HUES48 (cell line): ENCODE measurements at regions not wholly inside any gene's neighbourhood (a gene's known extent, or its start where the extent isn't known, plus 50 kb on each side); places are given as distances from the start of the nearest gene placed in this dataset.

Experiments
- H3K27ac ChIP-seq: one replicate; pipeline ENCODE4 v1.7.0; 2013; ENCODE audit warnings: low read depth, low read length, inconsistent platforms
- H3K27me3 ChIP-seq: 2 replicates; pipeline ENCODE4 v1.6.1; 2013; ENCODE audit warnings: mild to moderate bottlenecking, low read length; ENCODE audit not compliant: control insufficient read depth, insufficient read depth
- H3K36me3 ChIP-seq: 2 replicates; pipeline ENCODE4 v1.6.1; 2013; ENCODE audit warnings: low read length; ENCODE audit not compliant: control insufficient read depth, insufficient read depth
- H3K4me1 ChIP-seq: 2 replicates; pipeline ENCODE4 v1.6.1; 2013; ENCODE audit warnings: mild to moderate bottlenecking, low read length; ENCODE audit not compliant: control insufficient read depth, insufficient read depth
- H3K4me3 ChIP-seq: 2 replicates; pipeline ENCODE4 v1.5.1; 2013; ENCODE audit warnings: mild to moderate bottlenecking, low read depth, low read length
- H3K9ac ChIP-seq: 2 replicates; pipeline ENCODE4 v1.6.1; 2013; ENCODE audit warnings: mild to moderate bottlenecking, low read depth, low read length, moderate library complexity
- H3K9me3 ChIP-seq: 2 replicates; pipeline ENCODE4 v1.6.1; 2013; ENCODE audit warnings: low read length; ENCODE audit not compliant: control insufficient read depth, insufficient read depth

- Histone ChIP-seq H3K4me1 (no peaks in the 10 kb centered on the region), H3K27me3 (no peaks in the 10 kb centered on the region)
Observed at GRCh38 chr22:48179571-48180546, 1417.4 kb downstream of the TBC1D22A start.

DNA sequence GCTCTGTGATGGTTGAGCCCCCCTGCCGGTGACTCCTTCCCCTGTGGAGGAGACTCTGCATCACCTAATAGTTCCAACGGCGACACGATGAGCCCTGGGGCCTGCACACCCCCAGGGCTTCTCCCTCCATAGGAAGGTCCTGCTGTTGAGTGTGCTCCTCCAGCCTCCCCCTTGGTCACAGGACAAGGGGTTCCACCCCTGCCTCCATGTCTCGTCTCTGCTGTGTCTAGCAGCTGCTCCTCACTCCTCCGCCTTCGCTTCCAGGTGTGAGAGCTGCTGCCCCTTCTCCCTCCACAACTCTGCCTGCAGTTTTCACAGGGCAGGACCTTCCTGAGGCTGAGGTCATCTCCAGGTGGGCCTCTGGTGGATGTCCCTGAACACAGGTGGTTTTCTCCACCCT, 1416.1 kb downstream of the TBC1D22A start:
- Histone ChIP-seq H3K36me3 (no peaks in the 10 kb centered on the region), H3K9me3 (no peaks in the 10 kb centered on the region), H3K4me1 (no peaks in the 10 kb centered on the region), H3K9ac (no peak overlapping the region), H3K4me3 (no peak overlapping the region), H3K27me3 (no peaks in the 10 kb centered on the region), H3K27ac (no peak overlapping the region)

More at GRCh38 chr22:48179571-48180546, 1417.4 kb downstream of the TBC1D22A start:
- Histone ChIP-seq H3K36me3 (no peaks in the 10 kb centered on the region), H3K27ac (no peak overlapping the region), H3K9ac (no peak overlapping the region), H3K9me3 (no peaks in the 10 kb centered on the region), H3K4me3 (no peak overlapping the region)

GRCh38 chr22:48177631-48178030, 1415.2 kb downstream of the TBC1D22A start:
- H3K27ac ChIP-seq = no peak overlapping the region
- H3K4me1 ChIP-seq = no peaks in the 10 kb centered on the region
- no peaks in the 10 kb centered on the region for H3K9me3 ChIP-seq
- no peaks in the 10 kb centered on the region for H3K36me3 ChIP-seq
- no peaks in the 10 kb centered on the region for H3K27me3 ChIP-seq
- no peak overlapping the region for H3K9ac ChIP-seq
- no peak overlapping the region for H3K4me3 ChIP-seq

DNA sequence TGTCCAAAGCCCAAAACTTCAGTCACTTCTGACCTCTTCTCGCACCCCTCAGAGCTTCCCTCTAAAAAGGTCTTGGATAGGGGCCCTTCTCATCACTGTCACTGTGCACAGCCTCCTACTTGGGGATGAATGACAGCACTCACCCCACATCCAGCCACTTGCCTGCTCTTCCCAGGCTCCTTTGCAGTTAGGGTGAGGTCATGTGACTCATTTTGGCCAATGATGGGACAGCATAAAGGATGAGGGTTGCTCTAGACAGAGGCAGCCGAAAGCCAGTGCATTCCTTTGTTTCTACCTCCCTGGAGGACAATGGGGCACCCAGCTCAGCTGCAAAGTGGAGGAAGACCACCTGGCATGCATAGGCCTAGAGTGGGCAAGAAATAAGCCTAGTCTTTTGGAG, 1413.3 kb downstream of the TBC1D22A start:
- no peaks in the 10 kb centered on the region for H3K27me3 ChIP-seq
- H3K4me3 ChIP-seq = no peak overlapping the region
- H3K9ac ChIP-seq = no peak overlapping the region
- no peaks in the 10 kb centered on the region for H3K4me1 ChIP-seq
- H3K9me3 ChIP-seq = no peaks in the 10 kb centered on the region
- H3K36me3 ChIP-seq = no peaks in the 10 kb centered on the region
- H3K27ac ChIP-seq = no peak overlapping the region

GRCh38 chr22:48173773-48174160, 1411.3 kb downstream of the TBC1D22A start:
- Histone ChIP-seq H3K9ac (no peak overlapping the region), H3K36me3 (no peaks in the 10 kb centered on the region), H3K4me1 (no peaks in the 10 kb centered on the region), H3K4me3 (no peak overlapping the region), H3K27me3 (no peaks in the 10 kb centered on the region), H3K27ac (no peak overlapping the region), H3K9me3 (no peaks in the 10 kb centered on the region)

GRCh38 chr22:48173061-48173772, 1410.8 kb downstream of the TBC1D22A start:
- no peaks in the 10 kb centered on the region for H3K4me1 ChIP-seq
- no peak overlapping the region for H3K27ac ChIP-seq
- no peak overlapping the region for H3K9ac ChIP-seq
- no peaks in the 10 kb centered on the region for H3K27me3 ChIP-seq
- no peaks in the 10 kb centered on the region for H3K36me3 ChIP-seq
- H3K4me3 ChIP-seq = no peak overlapping the region
- H3K9me3 ChIP-seq = no peaks in the 10 kb centered on the region

DNA sequence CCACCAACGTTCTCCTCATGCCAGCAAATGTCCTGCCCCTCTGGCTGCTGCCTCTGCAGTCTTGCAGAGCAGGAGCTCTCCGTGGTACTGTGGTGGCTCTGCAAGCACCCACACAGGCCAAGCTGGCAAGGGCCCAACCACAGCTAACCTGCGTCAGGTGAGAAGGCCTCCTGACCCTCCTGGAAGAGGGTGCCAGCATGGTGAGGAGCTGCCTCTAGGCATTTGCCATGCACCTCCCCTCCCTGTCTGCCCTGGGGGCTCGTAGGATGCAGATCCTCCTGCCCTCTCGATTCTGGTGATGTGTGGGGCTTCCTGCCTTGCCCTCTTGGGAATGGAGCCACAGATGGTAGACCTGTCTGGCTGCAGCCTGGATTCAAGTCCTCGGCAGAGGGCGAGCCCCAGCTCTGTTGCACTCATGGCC, 1408.8 kb downstream of the TBC1D22A start:
- Histone ChIP-seq H3K36me3 (no peaks in the 10 kb centered on the region), H3K9me3 (no peaks in the 10 kb centered on the region), H3K4me1 (no peaks in the 10 kb centered on the region), H3K27me3 (no peaks in the 10 kb centered on the region), H3K27ac (no peak overlapping the region), H3K4me3 (no peak overlapping the region), H3K9ac (no peak overlapping the region)

DNA sequence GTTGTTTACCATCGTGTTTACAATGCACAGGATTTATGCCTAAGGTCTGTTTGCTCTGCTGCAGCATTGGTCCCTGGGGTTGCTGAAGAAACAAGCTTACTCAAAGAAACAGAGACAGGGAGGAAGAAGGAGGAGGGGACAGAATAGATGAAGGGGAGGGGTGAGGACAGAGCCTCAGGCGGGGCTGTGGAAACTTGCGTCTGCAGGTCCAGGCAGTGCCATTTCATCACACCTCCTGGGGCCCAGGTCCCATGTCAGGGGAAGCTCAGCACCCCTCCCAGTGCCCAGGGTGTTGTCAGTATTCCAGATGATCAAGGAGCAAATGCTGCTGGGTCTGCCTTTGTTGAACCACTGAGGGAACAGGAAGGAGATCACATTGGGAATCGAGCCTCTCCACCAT, 1406.8 kb downstream of the TBC1D22A start:
- no peaks in the 10 kb centered on the region for H3K27me3 ChIP-seq
- H3K9ac ChIP-seq = no peak overlapping the region
- H3K9me3 ChIP-seq = no peaks in the 10 kb centered on the region
- H3K36me3 ChIP-seq = no peaks in the 10 kb centered on the region
- no peak overlapping the region for H3K4me3 ChIP-seq
- no peaks in the 10 kb centered on the region for H3K4me1 ChIP-seq
- H3K27ac ChIP-seq = no peak overlapping the region

- H3K9me3 ChIP-seq = no peaks in the 10 kb centered on the region
- no peaks in the 10 kb centered on the region for H3K36me3 ChIP-seq
- H3K4me1 ChIP-seq = no peaks in the 10 kb centered on the region
Observed at GRCh38 chr22:48167238-48167637, 1404.8 kb downstream of the TBC1D22A start.

GRCh38 chr22:48161298-48161697, 1398.8 kb downstream of the TBC1D22A start:
- no peaks in the 10 kb centered on the region for H3K4me1 ChIP-seq
- H3K27ac ChIP-seq = no peak overlapping the region
- no peaks in the 10 kb centered on the region for H3K36me3 ChIP-seq
- H3K4me3 ChIP-seq = no peak overlapping the region
- no peak overlapping the region for H3K9ac ChIP-seq
- no peaks in the 10 kb centered on the region for H3K9me3 ChIP-seq
- no peaks in the 10 kb centered on the region for H3K27me3 ChIP-seq

More at GRCh38 chr22:48167238-48167637, 1404.8 kb downstream of the TBC1D22A start:
- Histone ChIP-seq H3K9ac (no peak overlapping the region), H3K4me3 (no peak overlapping the region), H3K27me3 (no peaks in the 10 kb centered on the region), H3K27ac (no peak overlapping the region)

DNA sequence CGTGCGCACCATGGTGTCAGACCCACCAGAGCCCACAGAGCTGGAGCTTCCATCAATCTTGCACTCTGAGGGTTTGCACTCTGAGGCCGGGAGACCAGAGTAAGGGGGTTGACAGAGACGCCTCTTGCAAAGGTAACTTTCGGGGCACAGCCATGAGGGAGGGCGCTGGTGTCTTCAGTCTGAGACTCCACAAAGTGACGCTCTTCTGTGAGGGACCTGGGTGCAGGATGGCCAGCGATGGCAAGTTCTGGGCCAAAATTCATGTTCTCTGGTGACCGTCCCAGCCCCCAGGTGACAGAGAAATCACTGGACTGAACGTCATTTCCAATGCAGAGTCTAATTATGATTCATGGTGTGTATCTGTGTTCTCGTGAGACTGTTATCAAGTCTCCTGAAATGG, 1395.2 kb downstream of the TBC1D22A start:
- H3K27me3 ChIP-seq = no peaks in the 10 kb centered on the region
- H3K9me3 ChIP-seq = no peaks in the 10 kb centered on the region
- H3K27ac ChIP-seq = no peak overlapping the region
- H3K4me1 ChIP-seq = no peaks in the 10 kb centered on the region
- H3K9ac ChIP-seq = no peak overlapping the region
- no peak overlapping the region for H3K4me3 ChIP-seq
- H3K36me3 ChIP-seq = no peaks in the 10 kb centered on the region
